Erythroblast (primary cell): ENCODE measurements at regions not wholly inside any gene's neighbourhood (a gene's known extent, or its start where the extent isn't known, plus 50 kb on each side); places are given as distances from the start of the nearest gene placed in this dataset.

Experiments
- GATA1 ChIP-seq: IDR thresholded peaks from 2 replicates; pipeline ENCODE4 v1.6.1; 2011; ENCODE audit warnings: low read depth, mild to moderate bottlenecking, control low read depth, low read length, moderate library complexity
- POLR2A ChIP-seq: IDR thresholded peaks from 2 replicates; pipeline ENCODE4 v1.6.1; 2011; ENCODE audit warnings: mild to moderate bottlenecking, low read length

DNA sequence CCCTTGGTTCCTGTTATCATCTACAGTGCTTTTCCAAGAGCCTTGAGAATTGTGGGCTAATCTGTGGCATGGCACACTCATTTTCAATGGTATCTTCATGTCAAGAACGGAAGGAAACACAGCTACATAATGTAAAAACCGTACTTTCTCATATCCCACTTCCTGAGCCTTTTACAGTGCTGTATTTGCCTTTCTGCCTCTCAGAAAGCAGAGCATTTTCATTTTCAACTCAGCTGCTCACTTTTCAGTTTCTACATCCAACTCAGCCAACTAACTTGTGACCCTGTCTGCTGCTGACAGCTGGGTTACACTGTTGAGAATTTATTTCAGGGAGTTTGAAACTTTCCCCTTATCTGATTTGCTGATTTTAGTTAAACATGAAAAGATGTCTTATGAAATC, 875.8 kb upstream of the KCND2 start:
- no peak for TF ChIP-seq POLR2A
- TF ChIP-seq GATA1: no peak
